HG02642 (cell line): ENCODE measurements at regions not wholly inside any gene's neighbourhood (a gene's known extent, or its start where the extent isn't known, plus 50 kb on each side); places are given as distances from the start of the nearest gene placed in this dataset.

Experiments used
- ATAC-seq: cut with Tn5 transposase; IDR thresholded peaks from one replicate; pipeline ENCODE4 v1.9.1; 2021; ENCODE audit warnings: mild to moderate bottlenecking; ENCODE audit not compliant: unreplicated experiment, poor library complexity

GRCh38 chr16:6558126-6558525, 774.5 kb upstream of the RBFOX1 start:
- ATAC-seq = no peak

- no peak for ATAC-seq
Measured at GRCh38 chr16:6557353-6558023, 775.2 kb upstream of the RBFOX1 start.

- ATAC-seq = no peak
Measured at GRCh38 chr16:6549415-6549814, 783.2 kb upstream of the RBFOX1 start.

GRCh38 chr16:6548507-6548906, 784.1 kb upstream of the RBFOX1 start:
- ATAC-seq = no peak

- no peak for ATAC-seq
Measured at GRCh38 chr16:6547131-6547530, 785.5 kb upstream of the RBFOX1 start.

GRCh38 chr16:6545329-6545728, 787.3 kb upstream of the RBFOX1 start:
- no peak for ATAC-seq

GRCh38 chr16:6541267-6541666, 791.4 kb upstream of the RBFOX1 start:
- no peak for ATAC-seq

GRCh38 chr16:6536411-6536810, 796.2 kb upstream of the RBFOX1 start:
- no peak for ATAC-seq

GRCh38 chr16:6531067-6531466, 801.6 kb upstream of the RBFOX1 start:
- no peak for ATAC-seq

GRCh38 chr16:6528217-6528616, 804.4 kb upstream of the RBFOX1 start:
- no peak for ATAC-seq

GRCh38 chr16:6527646-6528045, 805.0 kb upstream of the RBFOX1 start:
- no peak for ATAC-seq

GRCh38 chr16:6524501-6524900, 808.1 kb upstream of the RBFOX1 start:
- ATAC-seq = no peak

- ATAC-seq = no peak
Measured at GRCh38 chr16:6517020-6517720, 815.5 kb upstream of the RBFOX1 start.

- no peak for ATAC-seq
Measured at GRCh38 chr16:6512512-6512911, 820.1 kb upstream of the RBFOX1 start.

- ATAC-seq = no peak
Measured at GRCh38 chr16:6510261-6510660, 822.4 kb upstream of the RBFOX1 start.

GRCh38 chr16:6499413-6499812, 833.2 kb upstream of the RBFOX1 start:
- ATAC-seq = no peak

GRCh38 chr16:6498858-6499257, 833.8 kb upstream of the RBFOX1 start:
- ATAC-seq = no peak

- no peak for ATAC-seq
Measured at GRCh38 chr16:6496996-6497395, 835.6 kb upstream of the RBFOX1 start.

GRCh38 chr16:6495486-6496210, 837.0 kb upstream of the RBFOX1 start:
- no peak for ATAC-seq

- no peak for ATAC-seq
Measured at GRCh38 chr16:6494716-6495115, 837.9 kb upstream of the RBFOX1 start.

- ATAC-seq = no peak
Measured at GRCh38 chr16:6493555-6493954, 839.1 kb upstream of the RBFOX1 start.
